ENCODE measurements at regions not wholly inside any gene's neighbourhood (a gene's known extent, or its start where the extent isn't known, plus 50 kb on each side); places are given as distances from the start of the nearest gene placed in this dataset.

DNA sequence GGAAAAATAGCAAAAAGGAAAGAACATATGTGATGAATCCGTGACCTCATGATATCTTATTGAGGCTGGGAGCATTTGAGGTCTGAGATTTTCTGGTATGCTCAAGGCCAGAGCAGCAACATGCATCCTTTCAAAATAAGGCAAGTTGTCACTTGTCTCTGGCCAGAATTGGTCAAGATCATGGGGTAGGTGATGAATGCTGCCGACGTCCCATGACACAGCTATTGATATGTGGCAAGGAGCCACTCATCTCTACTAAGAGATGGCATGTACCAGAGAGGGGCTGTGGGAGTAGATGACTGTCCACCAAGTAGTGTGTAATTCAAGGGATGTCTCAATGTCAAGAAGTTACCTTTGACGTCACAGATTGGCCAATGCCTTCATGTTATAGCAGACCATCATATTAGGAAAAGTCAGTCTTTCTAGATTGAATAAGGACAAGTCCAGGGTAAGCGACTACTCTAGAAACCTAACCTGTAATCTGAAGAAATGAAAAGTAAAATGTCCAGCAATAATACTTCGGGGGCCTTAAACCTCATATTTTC lies 527.4 kb downstream of the BMP2 start:
- WGBS = 95% methylated on average over 6 of the region's 6 CpGs
- Histone ChIP-seq H3K36me3 (no peaks in the 10 kb centered on the region), H3K4me3 (no peak overlapping the region), H3K27ac (no peak overlapping the region), H3K27me3 (replicated peaks; ENCODE audit: insufficient read depth) (no peaks in the 10 kb centered on the region), H3K4me1 (replicated peaks) (no peaks in the 10 kb centered on the region), H3K9me3 (no peaks in the 10 kb centered on the region)
- TF ChIP-seq POLR2AphosphoS5 (IDR thresholded peaks at IDR 0.05) (no peak), POLR2A (IDR thresholded peaks at IDR 0.05) (no peak)
- TF ChIP-seq, protein P1, sequence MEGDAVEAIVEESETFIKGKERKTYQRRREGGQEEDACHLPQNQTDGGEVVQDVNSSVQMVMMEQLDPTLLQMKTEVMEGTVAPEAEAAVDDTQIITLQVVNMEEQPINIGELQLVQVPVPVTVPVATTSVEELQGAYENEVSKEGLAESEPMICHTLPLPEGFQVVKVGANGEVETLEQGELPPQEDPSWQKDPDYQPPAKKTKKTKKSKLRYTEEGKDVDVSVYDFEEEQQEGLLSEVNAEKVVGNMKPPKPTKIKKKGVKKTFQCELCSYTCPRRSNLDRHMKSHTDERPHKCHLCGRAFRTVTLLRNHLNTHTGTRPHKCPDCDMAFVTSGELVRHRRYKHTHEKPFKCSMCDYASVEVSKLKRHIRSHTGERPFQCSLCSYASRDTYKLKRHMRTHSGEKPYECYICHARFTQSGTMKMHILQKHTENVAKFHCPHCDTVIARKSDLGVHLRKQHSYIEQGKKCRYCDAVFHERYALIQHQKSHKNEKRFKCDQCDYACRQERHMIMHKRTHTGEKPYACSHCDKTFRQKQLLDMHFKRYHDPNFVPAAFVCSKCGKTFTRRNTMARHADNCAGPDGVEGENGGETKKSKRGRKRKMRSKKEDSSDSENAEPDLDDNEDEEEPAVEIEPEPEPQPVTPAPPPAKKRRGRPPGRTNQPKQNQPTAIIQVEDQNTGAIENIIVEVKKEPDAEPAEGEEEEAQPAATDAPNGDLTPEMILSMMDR (IDR thresholded peaks at IDR 0.05) = no peak
- intact Hi-C loops (cut with DNase I) = no loop called here
- DNase-seq (ENCODE audit: low spot score) = no peak

DNA sequence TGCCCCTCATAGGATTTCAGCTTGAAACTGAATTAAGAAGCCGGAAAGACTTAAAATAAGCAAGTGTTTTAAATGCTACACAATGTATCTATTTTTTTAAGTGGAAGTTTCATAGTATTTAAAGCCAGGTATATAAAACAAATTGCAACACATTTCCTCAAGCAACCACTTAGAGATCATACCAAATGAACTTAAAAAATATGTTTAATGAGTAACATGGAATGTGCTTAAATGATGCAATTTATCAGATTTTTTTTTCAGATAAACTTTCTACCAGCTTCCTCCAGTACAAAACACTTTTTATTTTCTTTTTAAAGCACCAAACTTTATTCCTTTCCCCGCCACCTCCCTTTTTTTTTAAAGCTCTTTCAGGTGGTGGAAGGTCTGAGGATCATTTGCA lies 534.3 kb downstream of the BMP2 start:
- WGBS = 94% methylated on average over 2 of the region's 2 CpGs

DNA sequence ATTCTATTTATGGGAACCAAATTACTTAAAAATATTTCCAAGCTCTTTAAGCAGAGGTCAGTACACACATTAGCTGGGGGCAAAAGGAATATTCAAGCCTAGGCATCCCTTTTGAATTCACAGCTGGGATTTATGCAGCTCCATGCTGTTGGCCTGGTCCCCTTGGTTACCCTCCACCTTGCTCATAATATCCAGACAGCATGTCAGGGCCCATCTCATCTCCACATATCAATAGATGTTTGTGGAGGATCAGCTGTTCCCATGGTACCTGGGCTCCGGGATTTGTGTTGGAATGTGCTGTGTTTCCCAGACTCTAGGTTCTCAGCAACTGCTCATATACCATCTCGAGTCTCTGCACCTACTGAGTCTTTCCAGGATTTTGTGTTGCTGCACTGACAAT lies 534.8 kb downstream of the BMP2 start:
- Histone ChIP-seq H3K27me3 (replicated peaks; ENCODE audit: insufficient read depth) (no peaks in the 10 kb centered on the region), H3K36me3 (no peaks in the 10 kb centered on the region), H3K9me3 (no peaks in the 10 kb centered on the region), H3K4me1 (replicated peaks) (no peaks in the 10 kb centered on the region), H3K27ac (no peak overlapping the region), H3K4me3 (no peak overlapping the region)
- DNase-seq (ENCODE audit: low spot score) = no peak
- intact Hi-C loops (cut with DNase I) = no loop called here
- TF ChIP-seq POLR2A (IDR thresholded peaks at IDR 0.05) (no peak), POLR2AphosphoS5 (IDR thresholded peaks at IDR 0.05) (no peak)
- TF ChIP-seq, protein P1 (IDR thresholded peaks at IDR 0.05) = no peak
- WGBS = 40% methylated on average over 2 of the region's 2 CpGs

More for the DNA sequence above, 534.3 kb downstream of the BMP2 start:
- Histone ChIP-seq H3K9me3 (no peaks in the 10 kb centered on the region), H3K27me3 (replicated peaks; ENCODE audit: insufficient read depth) (no peaks in the 10 kb centered on the region), H3K27ac (no peak overlapping the region), H3K4me3 (no peak overlapping the region), H3K4me1 (replicated peaks) (no peaks in the 10 kb centered on the region), H3K36me3 (no peaks in the 10 kb centered on the region)
- TF ChIP-seq POLR2AphosphoS5 (IDR thresholded peaks at IDR 0.05) (no peak), POLR2A (IDR thresholded peaks at IDR 0.05) (no peak)
- TF ChIP-seq, protein P1 (IDR thresholded peaks at IDR 0.05) = no peak
- intact Hi-C loops (cut with DNase I) = no loop called here
- no peak for DNase-seq (ENCODE audit: low spot score)

DNA sequence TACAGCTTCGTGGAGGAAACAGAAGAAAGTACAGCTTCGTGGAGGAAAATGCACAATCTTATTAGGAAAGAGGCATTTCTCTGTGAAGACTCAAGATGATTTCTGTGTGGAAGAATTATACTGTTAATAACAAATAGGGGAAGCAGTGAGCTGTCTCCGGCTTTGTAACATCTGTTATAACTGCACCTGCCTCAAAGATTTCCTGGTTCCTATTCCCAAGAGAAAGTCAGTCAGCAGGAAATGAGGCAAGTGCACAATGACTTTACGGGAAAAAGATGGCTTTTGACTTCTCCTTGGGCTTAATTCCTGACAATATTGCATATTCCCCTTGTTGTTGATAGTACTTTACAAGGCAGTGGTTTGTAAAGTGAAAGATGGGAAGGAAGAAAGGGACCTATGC lies 538.5 kb downstream of the BMP2 start:
- TF ChIP-seq POLR2AphosphoS5 (IDR thresholded peaks at IDR 0.05) (no peak), POLR2A (IDR thresholded peaks at IDR 0.05) (no peak)
- TF ChIP-seq, protein P1 (IDR thresholded peaks at IDR 0.05) = no peak
- Histone ChIP-seq H3K27ac (no peak overlapping the region), H3K36me3 (no peaks in the 10 kb centered on the region), H3K9me3 (no peaks in the 10 kb centered on the region), H3K4me3 (no peak overlapping the region), H3K27me3 (replicated peaks; ENCODE audit: insufficient read depth) (no peaks in the 10 kb centered on the region), H3K4me1 (replicated peaks) (no peaks in the 10 kb centered on the region)
- intact Hi-C loops (cut with DNase I) = no loop called here
- DNase-seq (ENCODE audit: low spot score) = no peak
- WGBS = 55% methylated on average over 4 of the region's 4 CpGs

DNA sequence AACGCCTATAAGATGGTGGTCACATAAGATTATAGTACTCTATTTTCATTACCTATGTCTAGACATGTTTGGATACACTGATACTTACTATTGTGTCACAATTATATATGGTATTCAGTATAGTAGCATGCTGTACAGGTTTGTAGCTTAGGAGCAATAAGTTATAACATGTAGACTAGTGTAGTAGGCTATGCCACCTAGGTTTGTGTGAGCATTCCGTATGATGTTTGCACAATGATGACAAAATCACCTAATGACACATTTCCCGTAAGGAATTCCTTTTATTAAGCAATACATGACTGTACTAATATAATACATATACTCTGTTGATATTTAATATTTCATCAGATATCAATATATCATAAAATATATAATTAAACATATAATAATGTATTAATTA lies 540.7 kb downstream of the BMP2 start:
- H3K36me3 ChIP-seq = no peaks in the 10 kb centered on the region
- TF ChIP-seq POLR2A (IDR thresholded peaks at IDR 0.05) (no peak), POLR2AphosphoS5 (IDR thresholded peaks at IDR 0.05) (no peak)
- TF ChIP-seq, protein P1 (IDR thresholded peaks at IDR 0.05) = no peak

More for the DNA sequence above, 540.7 kb downstream of the BMP2 start:
- Histone ChIP-seq H3K9me3 (no peaks in the 10 kb centered on the region), H3K27me3 (replicated peaks; ENCODE audit: insufficient read depth) (no peaks in the 10 kb centered on the region), H3K4me1 (replicated peaks) (no peaks in the 10 kb centered on the region), H3K4me3 (no peak overlapping the region), H3K27ac (no peak overlapping the region)
- no peak for DNase-seq (ENCODE audit: low spot score)
- intact Hi-C loops (cut with DNase I) = no loop called here
- WGBS = 90% methylated on average over 3 of the region's 3 CpGs
